ENCODE measurements at regions not wholly inside any gene's neighbourhood (a gene's known extent, or its start where the extent isn't known, plus 50 kb on each side); places are given as distances from the start of the nearest gene placed in this dataset.

- Mint-ChIP-seq H3K9me3 (peaks cover 9% of the 10 kb centered on the region), H3K4me3 (no peak overlapping the region), H3K27ac (no peak overlapping the region), H3K4me1 (ENCODE audit: low read depth) (no peaks in the 10 kb centered on the region), H3K27me3 (no peaks in the 10 kb centered on the region), H3K36me3 (ENCODE audit: low read depth) (no peaks in the 10 kb centered on the region)
- H3K4me3 ChIP-seq (ENCODE audit: low read length): no peak overlapping the region
- DNase-seq (no peak), ATAC-seq (ENCODE audit: poor library complexity) (no peak)
- ChIA-PET POLR2A (no interaction called here), CTCF (no interaction called here)
- no peaks in the 10 kb centered on the region for H3K27me3 ChIP-seq (ENCODE audit: control insufficient read depth in 1 of 2, insufficient read depth in 2 of 2, low read length in 2 of 2)
- intact Hi-C loops (cut with DNase I, micrococcal nuclease): no loop called here
- no peaks in the 10 kb centered on the region for H3K36me3 ChIP-seq (ENCODE audit: insufficient read depth, low read length)
- H3K27ac ChIP-seq (ENCODE audit: low read depth in 1 of 2, low read length in 2 of 2): no peak overlapping the region
- H3K4me1 ChIP-seq (ENCODE audit: insufficient read depth, low read length): no peaks in the 10 kb centered on the region
- H3K9me3 ChIP-seq (ENCODE audit: control insufficient read depth in 1 of 2, insufficient read depth in 1 of 2, low read length in 2 of 2): no peaks in the 10 kb centered on the region
- no peak for TF ChIP-seq CTCF (IDR thresholded peaks at IDR 0.05)
Observed at GRCh38 chr16:64102654-64103053, 1019.2 kb downstream of the CDH11 start.

GRCh38 chr16:64098451-64098850, 1023.4 kb downstream of the CDH11 start:
- Mint-ChIP-seq H3K4me3 (no peak overlapping the region), H3K27me3 (no peaks in the 10 kb centered on the region), H3K36me3 (ENCODE audit: low read depth) (no peaks in the 10 kb centered on the region), H3K4me1 (ENCODE audit: low read depth) (no peaks in the 10 kb centered on the region), H3K9me3 (peaks cover 7% of the 10 kb centered on the region), H3K27ac (no peak overlapping the region)
- ChIA-PET POLR2A (no interaction called here), CTCF (no interaction called here)
- H3K4me3 ChIP-seq (ENCODE audit: low read length): no peak overlapping the region
- H3K27me3 ChIP-seq (ENCODE audit: control insufficient read depth in 1 of 2, insufficient read depth in 2 of 2, low read length in 2 of 2): no peaks in the 10 kb centered on the region
- H3K27ac ChIP-seq (ENCODE audit: low read depth in 1 of 2, low read length in 2 of 2): no peak overlapping the region
- no peaks in the 10 kb centered on the region for H3K4me1 ChIP-seq (ENCODE audit: insufficient read depth, low read length)
- intact Hi-C loops (cut with DNase I, micrococcal nuclease): no loop called here
- no peak for DNase-seq
- TF ChIP-seq CTCF (IDR thresholded peaks at IDR 0.05): no peak
- no peaks in the 10 kb centered on the region for H3K36me3 ChIP-seq (ENCODE audit: insufficient read depth, low read length)
- no peaks in the 10 kb centered on the region for H3K9me3 ChIP-seq (ENCODE audit: control insufficient read depth in 1 of 2, insufficient read depth in 1 of 2, low read length in 2 of 2)
- ATAC-seq (ENCODE audit: poor library complexity): no peak

- intact Hi-C loops (cut with DNase I, micrococcal nuclease): no loop called here
- Histone ChIP-seq H3K27ac (ENCODE audit: low read depth in 1 of 2, low read length in 2 of 2) (no peak overlapping the region), H3K36me3 (ENCODE audit: insufficient read depth, low read length) (no peaks in the 10 kb centered on the region), H3K4me1 (ENCODE audit: insufficient read depth, low read length) (no peaks in the 10 kb centered on the region), H3K9me3 (ENCODE audit: control insufficient read depth in 1 of 2, insufficient read depth in 1 of 2, low read length in 2 of 2) (no peaks in the 10 kb centered on the region), H3K4me3 (ENCODE audit: low read length) (no peak overlapping the region), H3K27me3 (ENCODE audit: control insufficient read depth in 1 of 2, insufficient read depth in 2 of 2, low read length in 2 of 2) (no peaks in the 10 kb centered on the region)
- no peaks in the 10 kb centered on the region for H3K36me3 Mint-ChIP-seq (ENCODE audit: low read depth)
- H3K27me3 Mint-ChIP-seq: no peaks in the 10 kb centered on the region
- ATAC-seq (ENCODE audit: poor library complexity) (no peak), DNase-seq (no peak)
- H3K9me3 Mint-ChIP-seq: peaks cover 2% of the 10 kb centered on the region
- CTCF ChIA-PET: no interaction called here
- no peak for TF ChIP-seq CTCF (IDR thresholded peaks at IDR 0.05)
- no peak overlapping the region for H3K4me3 Mint-ChIP-seq
- POLR2A ChIA-PET: no interaction called here
- H3K27ac Mint-ChIP-seq: no peak overlapping the region
- no peaks in the 10 kb centered on the region for H3K4me1 Mint-ChIP-seq (ENCODE audit: low read depth)
Observed at GRCh38 chr16:64096689-64097088, 1025.2 kb downstream of the CDH11 start.

Data from CD4-positive, alpha-beta T cell (primary cell).